ENCODE measurements at regions not wholly inside any gene's neighbourhood (a gene's known extent, or its start where the extent isn't known, plus 50 kb on each side); places are given as distances from the start of the nearest gene placed in this dataset.
"Not testable (repeated sequence)": the region's sequence is repeated elsewhere in the genome, so short reads cannot be mapped to it uniquely, and the experiment has no call there.

DNA sequence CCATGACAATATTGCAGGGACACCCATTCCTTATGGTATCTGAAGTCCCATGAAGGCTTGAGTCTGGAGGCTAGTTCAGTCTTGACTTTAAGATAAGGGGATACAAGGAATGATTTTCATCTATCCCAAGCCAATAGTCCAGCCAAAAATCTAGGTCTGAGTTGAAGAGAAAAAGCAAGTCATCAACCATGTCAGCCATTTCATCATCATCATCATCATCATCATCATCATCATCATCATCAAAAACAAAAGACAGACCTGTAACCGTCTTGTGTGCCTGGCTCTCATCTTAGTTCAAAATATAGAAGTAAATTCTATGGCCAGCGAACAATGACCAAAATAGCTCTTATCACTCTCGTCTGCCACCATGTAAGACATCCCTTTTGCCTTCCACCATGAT is 59.5 kb upstream of the FAM90A26 start:
- not testable (repeated sequence) for DNase-seq

DNA sequence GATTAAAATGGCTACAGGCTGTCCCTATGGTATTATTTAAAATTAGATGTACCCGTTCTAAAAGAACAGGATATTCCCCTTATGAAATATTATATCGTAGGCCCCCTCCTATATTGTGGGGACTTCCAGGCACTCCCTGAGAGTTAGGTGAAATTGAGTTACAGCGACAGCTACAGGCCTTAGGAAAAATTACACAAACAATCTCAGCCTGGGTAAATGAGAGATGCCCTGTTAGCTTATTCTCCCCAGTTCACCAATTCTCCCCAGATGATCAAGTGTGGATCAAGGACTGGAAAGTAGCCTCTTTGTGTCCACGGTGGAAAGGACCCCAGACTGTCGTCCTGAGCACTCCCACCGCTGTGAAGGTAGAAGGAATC is 67.1 kb upstream of the FAM90A26 start:
- not testable (repeated sequence) for DNase-seq

DNA sequence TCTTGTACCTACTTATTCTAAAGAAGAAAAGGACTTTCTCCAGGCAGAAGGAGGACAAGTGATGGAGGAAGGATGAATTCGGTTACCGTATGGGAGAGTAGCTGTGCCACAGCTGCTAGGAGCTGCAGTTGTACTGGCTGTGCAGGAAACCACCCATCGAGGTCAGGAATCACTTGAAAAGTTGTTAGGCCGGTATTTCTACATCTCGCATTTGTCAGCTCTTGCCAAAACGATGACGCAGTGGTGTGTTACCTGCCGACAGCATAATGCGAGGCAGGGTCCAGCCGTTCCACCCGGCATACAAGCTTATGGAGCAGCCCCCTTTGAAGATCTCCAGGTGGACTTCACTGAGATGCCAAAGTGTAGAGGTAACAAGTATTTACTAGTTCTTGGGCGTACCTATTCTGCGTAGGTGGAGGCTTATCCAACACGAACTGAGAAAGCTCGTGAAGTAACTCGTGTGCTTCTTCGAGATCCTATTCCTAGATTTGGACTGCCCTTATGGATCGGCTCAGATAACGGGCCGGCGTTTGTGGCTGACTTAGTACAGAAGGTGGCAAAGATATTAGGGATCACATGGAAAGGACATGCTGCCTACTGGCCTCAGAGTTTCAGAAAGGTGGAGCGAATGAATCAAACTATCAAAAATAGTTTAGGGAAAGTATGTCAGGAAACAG is 67.6 kb upstream of the FAM90A26 start:
- not testable (repeated sequence) for DNase-seq

DNA sequence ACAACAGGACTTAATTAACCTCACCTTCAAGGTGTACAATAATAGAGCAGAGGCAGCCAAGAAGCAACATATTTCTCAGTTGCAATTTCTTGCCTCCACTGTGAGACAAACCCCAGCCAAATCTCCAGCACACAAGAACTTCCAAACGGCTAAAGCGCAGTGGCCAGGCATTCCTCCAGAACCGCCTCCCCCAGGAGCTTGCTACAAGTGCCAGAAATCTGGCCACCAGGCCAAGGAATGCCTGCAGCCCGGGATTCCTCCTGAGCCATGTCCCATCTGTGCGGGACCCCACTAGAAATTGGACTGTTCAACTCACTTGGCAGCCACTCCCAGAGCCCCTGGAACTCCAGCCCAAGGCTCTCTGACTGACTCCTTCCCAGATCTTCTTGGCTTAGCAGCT is 73.9 kb upstream of the FAM90A26 start:
- not testable (repeated sequence) for DNase-seq

DNA sequence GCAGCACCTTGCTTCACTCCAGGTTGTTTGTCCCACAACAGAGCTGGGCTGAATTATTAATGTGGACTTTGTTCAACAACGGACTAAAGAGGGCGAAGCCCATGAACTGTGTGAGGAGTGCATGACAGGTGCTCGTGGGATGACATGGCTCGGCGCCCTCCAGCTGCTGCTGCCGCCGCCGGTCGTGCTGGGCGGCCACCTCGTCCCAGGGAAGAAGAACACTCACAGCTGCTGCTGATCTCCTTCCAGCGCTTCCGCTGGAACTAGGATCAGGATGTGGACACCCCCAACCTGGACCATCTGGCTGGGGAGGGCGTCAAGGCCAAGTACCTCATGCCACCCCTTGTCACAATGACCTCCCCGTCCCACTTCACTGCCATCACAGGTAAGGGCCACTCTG is 91.4 kb upstream of the FAM90A26 start:
- not testable (repeated sequence) for DNase-seq

DNA sequence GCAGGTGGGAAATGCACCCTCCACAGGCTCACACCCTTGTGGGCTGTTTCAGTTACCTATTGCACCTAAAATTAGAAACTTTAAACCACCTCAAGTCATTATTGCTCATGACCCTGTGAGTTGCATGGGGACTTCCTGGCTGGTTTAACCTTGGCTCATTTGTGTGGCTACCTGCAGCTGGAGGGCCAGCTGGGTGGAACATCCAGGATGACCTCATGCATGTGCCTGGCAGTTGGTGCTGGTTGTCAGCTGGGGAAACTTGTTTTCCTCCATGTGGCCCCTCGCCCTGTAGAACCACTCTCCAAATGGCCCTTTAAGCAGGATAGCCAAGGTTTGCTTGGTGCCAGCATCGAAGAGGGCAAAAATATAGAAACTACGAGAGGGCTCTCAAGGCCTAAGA is 93.2 kb upstream of the FAM90A26 start:
- DNase-seq = not testable (repeated sequence)

DNA sequence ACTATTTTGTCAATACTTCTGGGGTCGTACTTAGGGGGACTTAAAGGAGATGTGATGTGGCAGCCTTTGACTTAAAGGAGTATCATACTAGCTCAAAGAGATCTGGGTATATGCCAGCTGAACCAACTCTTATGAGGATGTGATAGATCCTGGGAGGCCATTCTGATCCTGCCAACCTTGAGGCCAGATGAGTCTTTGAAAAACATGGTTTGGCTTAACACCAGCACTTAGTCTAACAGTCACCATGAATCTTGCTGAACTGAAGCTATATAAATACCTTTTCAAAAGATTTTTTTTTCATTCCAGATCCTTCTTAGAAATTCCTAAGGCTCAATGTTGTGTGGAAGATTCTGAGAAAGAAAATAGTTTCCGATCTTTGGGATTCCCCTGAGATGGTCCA is 93.7 kb upstream of the FAM90A26 start:
- DNase-seq = not testable (repeated sequence)

DNA sequence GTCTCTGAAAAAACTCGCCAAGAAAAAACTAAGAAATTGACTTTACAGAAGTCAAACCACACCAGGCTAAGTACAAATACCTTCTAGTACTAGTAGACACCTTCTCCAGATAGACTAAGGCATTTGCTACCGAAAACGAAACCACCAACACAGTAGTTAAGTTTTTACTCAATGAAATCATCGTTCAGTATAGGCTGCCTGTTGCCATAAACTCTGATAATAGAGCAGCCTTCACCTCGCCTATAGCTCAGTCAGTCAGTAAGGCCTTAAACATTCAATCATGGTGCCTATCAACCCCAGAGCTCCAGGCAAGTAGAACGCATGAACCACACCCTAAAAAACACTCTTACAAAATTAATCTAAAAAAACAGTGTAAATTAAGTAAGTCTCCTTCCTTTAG is 96.8 kb upstream of the FAM90A26 start:
- DNase-seq = not testable (repeated sequence)

DNA sequence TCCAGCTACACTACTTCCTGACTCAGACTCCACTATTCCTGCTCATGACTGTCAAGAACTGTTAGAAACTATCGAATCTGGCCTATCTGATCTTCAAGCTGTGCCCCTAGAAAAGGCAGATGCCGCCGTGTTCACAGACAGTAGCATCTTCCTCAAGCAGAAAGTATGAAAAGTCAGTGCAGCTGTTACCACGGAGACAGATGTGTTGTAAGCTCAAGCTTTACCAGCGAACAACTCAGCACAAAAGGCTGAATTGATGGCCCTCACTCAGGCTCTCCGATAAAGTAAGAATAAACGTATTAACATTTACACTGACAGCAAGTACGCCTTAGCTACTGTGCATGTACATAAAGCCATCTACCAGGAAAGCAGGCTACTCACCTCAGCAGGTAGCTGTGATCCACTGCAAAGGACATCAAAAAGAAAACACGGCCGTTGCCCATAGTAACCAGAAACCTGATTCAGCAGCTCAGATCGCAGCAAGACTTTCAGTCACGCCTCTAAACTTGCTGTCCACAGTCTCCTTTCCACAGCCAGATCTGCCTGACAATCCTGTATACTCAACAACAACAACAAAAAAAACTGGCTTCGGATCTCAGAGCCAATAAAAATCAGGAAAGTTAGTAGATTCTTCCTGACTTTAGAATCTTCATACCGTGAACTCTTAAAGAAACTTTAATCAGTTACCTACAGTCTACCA is 97.5 kb upstream of the FAM90A26 start:
- not testable (repeated sequence) for DNase-seq

DNA sequence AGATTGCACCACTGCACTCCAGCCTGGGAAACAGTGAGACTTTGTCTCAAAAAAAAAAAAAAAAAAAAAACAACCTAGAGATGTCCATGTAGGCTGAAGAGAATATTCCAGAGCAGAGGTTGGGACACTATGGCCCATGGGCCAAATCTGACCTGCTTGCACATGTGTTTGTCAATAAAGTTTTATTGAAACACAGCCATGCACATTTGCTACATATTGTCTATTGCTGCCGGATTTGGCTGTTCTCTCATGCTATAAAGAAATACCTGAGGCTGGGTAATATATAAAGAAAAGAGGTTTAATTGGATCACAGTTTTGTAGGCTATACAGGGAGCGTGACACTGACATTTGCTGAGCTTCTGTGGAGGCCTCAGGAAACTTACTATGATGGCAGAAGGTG is 102.3 kb upstream of the FAM90A26 start:
- DNase-seq = not testable (repeated sequence)

DNA sequence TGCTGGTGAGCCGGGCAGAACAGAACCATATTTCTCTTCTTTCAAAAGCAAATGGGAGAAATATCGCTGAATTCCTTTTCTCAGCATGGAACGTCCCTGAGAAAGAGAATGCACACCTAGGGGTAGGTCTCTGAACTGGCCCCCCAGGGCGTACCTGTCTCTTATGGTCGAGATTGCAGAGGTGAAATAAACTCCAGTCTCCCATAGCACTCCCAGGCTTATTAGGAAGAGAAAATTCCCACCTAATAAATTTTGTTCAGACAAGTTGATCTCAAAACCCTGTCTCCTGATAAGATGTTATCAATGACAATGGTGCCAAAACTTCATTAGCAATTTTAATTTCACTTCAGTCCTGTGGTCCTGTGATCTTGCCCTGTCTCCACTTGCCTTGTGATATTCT is 106.6 kb upstream of the FAM90A26 start:
- not testable (repeated sequence) for DNase-seq

DNA sequence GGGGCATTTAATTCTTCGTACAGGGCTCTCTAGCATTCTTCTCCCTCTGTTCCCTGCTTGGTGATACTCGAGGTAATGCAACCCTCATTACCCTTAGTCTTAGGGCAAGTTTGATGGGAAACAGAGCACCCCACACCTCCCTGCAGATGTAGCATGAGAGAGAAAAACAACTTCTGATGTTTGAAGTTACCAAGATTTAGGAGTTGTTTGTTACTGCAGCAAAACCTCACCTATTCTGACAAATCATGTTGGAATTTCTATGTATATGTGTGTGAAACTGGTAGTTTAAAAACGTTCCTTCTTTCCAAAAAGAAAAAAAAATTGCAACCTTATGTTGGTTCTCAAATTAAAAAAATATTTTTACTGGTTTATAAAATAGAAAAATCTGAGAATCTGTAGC is 145.3 kb upstream of the FAM90A26 start:
- DNase-seq = not testable (repeated sequence)

DNA sequence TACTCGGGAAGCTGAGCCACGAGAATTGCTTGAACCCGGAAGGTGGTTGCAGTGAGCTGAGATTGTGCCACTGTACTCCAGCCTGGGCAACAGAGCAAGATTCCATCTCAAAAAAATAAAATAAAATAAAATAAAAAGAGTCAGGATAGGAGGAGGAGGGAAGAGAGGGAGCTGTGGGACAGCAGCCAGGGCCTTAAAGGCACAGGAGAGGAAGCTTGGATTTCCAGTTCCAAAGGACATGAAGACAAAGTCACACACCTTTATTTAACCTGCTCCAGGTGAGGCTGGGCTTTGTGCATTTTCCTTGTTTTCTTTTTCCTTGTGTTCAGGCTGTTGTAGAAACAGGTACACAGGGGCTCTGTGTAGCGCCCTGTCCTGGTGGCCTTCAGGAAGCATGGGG is 138.2 kb upstream of the HMX1 start:
- DNase-seq = not testable (repeated sequence)

DNA sequence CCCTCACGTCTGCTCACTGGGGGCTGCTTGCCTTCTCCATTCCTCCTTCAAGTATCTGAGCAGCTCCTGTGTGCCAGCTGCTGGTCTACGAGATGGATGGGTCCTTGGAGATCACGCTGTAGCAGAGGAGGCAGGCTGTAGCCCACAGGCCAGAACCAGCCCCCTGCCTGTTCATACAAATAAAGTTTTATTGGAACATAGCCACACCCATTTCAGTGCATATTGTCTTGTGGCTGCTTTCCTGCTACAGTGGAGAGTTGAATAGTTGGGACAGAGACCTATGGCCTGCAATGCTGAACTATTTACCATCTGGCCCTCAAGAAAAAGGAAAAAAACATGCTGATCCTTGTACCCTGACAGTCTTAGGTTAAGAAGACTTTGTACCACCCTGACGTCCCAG is 136.8 kb upstream of the HMX1 start:
- DNase-seq = not testable (repeated sequence)

DNA sequence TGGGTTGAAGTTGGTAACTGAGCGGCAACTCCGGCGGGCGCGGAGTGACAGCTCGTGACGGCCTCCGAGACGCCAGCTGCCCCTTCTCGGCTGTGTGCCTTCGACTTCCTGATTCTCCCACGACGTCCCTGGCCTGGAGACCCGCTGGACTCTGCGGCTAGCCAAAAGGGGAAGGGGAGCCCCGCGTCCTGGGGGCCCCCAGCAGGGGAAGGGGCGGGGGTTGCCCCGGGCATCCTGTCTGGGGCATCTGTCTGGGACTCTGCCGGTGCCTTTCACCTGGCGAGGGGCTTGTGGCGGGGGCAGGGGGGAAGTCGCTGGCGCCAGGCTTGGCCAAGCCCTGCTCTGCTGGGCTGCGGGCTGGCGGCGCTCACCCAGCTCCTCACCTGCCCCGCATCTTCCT is 129.5 kb upstream of the HMX1 start:
- peak in 1 of 2 experiments; percentile 0 for DNase-seq

DNA sequence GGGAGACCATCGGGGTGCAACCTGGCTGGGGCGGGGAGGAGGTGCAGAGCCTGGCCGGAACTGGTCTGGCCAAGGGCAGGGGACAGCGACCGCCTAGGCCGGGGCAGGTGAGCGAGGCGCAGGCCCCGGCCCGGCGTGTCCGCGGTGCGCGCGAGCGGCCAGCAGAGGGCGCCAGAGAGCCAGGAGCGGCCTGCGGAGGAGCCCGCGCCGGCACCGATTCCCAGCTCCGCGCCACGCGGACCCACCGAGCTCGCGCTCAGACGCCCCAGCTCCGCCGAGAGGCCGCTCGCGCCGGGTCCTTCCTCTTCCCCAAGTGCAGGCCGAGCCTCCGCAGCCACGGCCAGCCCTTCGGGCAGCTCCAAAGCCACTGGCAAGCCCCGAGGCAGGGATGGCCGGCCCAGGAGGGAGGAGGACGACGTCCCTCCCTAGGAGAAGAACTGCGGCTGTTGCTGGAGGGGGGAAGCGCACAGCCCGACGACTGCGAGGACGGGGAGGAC is 128.9 kb upstream of the HMX1 start:
- peak in 1 of 2 experiments; percentile 24 for DNase-seq

DNA sequence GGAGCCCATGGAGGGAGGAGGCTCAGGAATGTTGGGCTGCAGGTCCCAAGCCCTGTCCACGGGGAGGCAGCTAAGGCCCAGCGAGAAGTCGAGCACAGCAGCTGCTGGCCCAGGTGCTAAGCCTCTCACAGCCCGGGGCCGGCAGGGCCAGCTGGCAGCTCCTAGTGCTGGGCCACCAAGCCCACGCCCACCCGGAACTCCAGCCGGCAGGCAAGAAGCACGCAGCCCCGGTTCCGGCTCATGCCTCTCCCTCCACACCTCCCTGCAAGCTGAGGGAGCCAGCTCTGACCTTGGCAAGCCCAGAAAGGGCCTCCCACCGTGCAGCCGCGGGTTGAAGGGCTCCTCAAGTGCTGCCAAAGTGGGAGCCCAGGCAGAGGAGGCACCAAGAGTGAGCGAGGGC is 121.3 kb upstream of the HMX1 start:
- not testable (repeated sequence) for DNase-seq

DNA sequence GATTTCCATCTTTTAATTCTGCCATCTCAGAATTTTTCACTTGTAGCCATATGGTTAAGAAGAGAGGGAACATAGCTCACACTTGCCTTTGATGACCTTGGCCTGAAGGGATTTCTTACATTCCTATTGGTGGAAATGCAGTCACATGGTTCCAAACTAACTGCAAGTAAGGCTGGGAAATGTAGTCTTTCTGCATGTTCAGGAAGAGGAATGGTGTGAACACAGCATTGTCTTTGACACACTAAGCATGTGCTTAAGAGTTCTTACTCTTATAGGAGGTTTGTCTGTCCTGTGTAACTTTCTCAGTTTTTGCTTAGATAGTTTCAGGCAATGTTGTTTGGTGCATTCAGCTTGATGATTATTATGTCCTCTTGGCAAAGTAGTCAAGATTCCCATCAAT is 119.8 kb upstream of the HMX1 start:
- DNase-seq = not testable (repeated sequence)

DNA sequence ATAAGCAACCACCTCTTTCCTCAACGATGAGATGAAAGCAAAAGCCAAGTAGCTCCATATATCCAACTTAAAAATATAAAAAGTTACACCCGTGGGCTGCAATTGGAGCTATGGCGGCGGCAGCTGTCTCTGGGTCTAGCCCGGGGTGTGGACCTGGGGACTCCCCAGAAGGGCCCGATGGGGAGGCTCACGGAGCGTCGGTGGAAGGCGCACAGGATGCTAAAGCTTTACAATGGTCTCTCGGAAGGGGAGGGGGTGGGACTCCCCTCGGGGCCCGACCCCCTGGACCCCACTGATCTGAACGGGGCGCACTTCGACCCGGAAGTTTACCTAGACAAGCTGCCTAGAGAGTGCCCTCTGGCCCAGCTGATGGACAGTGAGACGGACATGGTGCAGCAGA is 118.7 kb upstream of the HMX1 start:
- not testable (repeated sequence) for DNase-seq

DNA sequence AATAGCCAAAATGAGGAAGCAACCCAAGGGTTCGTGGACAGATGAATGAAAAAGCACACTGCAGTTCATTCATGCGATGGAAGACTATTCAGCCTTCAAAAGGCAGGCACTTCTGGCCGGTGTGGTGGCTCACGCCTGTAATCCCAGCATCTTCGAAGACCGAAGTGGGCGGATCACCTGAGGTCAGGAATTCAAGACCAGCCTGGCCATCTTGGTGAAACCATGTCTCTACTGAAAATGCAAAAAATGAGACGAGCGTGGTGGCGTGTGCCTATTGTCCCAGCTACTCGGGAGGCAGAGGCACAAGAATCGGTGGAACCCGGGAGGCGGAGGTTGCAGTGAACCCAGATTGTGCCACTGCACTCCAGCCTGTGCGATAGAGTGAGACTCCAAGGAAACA is 114.1 kb upstream of the HMX1 start:
- not testable (repeated sequence) for DNase-seq

DNA sequence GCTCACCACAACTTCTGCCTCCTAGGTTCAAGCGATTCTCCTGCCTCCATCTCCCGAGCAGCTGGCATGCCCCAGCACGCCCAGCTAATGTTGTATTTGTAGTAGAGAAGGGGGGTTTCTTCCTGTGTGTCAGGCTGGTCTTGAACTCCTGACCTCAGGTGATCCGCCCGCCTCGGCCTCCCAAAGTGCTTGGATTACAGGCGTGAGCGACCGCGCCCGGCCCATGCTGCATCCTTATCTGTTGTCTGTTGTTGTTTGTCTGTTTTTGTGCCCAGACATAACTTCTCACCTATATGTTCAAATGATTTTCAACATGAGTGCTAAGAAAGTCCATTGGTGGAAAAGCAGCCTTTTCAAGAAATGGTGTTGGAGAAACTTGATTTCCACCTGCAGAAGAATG is 113.0 kb upstream of the HMX1 start:
- DNase-seq = not testable (repeated sequence)

DNA sequence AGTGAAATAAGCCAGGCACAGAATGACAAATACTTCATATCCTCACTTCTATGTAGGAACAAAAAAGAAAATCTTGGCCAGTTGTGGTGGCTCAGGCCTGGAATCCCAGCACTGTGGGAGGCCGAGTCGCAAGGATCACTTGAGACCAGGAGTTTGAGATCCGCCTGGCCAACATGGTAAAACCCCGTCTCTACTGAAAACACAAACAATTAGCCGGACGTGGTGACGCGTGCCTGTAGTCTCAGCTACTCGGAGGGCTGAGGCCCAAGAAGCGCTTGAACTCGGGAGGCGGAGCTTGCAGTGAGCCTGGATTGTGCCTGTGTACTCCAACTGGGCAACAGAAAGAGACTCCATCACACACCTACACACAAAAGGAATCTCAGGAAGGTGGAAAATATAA is 112.3 kb upstream of the HMX1 start:
- not testable (repeated sequence) for DNase-seq

DNA sequence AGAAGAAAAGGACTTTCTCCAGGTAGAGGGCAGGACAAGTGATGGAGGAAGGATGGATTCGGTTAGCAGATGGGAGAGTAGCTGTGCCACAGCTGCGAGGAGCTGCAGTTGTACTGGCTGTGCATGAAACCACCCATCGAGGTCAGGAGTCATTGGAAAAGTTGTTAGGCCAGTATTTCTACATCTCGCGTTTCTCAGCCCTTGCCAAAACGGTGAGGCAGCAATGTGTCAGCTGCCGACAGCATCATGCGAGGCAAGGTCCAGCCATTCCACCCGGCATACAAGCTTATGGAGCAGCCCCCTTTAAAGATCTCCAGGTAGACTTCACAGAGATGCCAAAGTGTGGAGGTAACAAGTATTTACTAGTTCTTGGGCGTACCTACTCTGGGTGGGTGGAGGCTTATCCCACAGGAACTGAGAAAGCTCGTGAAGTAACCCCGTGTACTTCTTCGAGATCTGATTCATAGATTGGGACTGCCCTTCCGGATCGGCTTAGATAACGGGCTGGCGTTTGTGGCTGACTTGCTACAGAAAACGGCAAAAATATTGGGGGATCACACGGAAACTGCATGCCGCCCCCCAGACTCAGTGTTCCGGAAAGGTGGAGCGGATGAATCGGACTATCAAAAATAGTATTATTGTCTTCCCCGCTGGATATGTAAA is 105.0 kb upstream of the HMX1 start:
- not testable (repeated sequence) for DNase-seq

DNA sequence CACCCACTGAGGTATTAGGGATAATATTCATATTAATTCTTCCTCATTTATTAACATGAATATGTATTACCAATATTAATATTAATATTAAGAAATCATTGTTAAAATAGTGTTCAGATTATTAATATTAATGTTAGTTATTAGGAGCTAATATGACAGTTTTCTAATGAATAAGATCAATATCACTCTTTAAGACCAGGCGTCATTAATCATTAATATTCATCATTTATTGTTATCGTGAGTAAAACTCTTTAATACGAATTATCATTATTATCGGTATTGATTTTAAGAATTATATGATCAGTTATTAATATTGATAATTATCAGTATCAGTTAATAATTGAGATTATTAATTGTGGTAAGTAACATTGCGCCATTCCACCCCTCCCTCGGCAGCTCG is 101.0 kb upstream of the HMX1 start:
- DNase-seq = not testable (repeated sequence)
